Chondrocyte (in vitro differentiated cells): ENCODE measurements at regions not wholly inside any gene's neighbourhood (a gene's known extent, or its start where the extent isn't known, plus 50 kb on each side); places are given as distances from the start of the nearest gene placed in this dataset.
"Not testable (repeated sequence)": the region's sequence is repeated elsewhere in the genome, so short reads cannot be mapped to it uniquely, and the experiment has no call there.

Experiments
- DNase-seq: peaks from one replicate; pipeline ENCODE4 v3.0.0; 2021; ENCODE audit warnings: mixed read lengths, low spot score
- H3K27ac Mint-ChIP-seq: one replicate; pipeline ENCODE4 v1.8.0; 2021; ENCODE audit warnings: mild to moderate bottlenecking, moderate library complexity, mixed read lengths; ENCODE audit not compliant: unreplicated experiment
- H3K27me3 Mint-ChIP-seq: 2 replicates; pipeline ENCODE4 v1.8.0; 2021; ENCODE audit warnings: low read depth, mixed read lengths
- H3K36me3 Mint-ChIP-seq: 2 replicates; pipeline ENCODE4 v1.8.0; 2021; ENCODE audit warnings: low read depth, mixed read lengths
- H3K4me1 Mint-ChIP-seq: 2 replicates; pipeline ENCODE4 v1.8.0; 2021; ENCODE audit warnings: low read depth, mild to moderate bottlenecking, mixed read lengths
- H3K4me3 Mint-ChIP-seq: one replicate; pipeline ENCODE4 v1.8.0; 2021; ENCODE audit warnings: mild to moderate bottlenecking, moderate library complexity, mixed read lengths; ENCODE audit not compliant: unreplicated experiment
- H3K9me3 Mint-ChIP-seq: 2 replicates; pipeline ENCODE4 v1.8.0; 2021; ENCODE audit warnings: low read depth, mixed read lengths
- CTCF ChIP-seq: fragments of 200-600 bp; sonication (generic); IDR thresholded peaks from 2 replicates; pipeline ENCODE4 v1.5.0; 2021; ENCODE audit warnings: antibody characterized with exemption, mild to moderate bottlenecking, moderate library complexity

- peaks cover 30% of the 10 kb centered on the region for H3K27me3 Mint-ChIP-seq
Observed at GRCh38 chr5:135095871-135096270, 61.8 kb upstream of the PITX1 start.

GRCh38 chr5:135095052-135095715 is 61.2 kb upstream of the PITX1 start:
- Mint-ChIP-seq H3K27me3 (peaks cover 30% of the 10 kb centered on the region), H3K4me3 (no peak overlapping the region), H3K4me1 (no peaks in the 10 kb centered on the region), H3K9me3 (no peaks in the 10 kb centered on the region), H3K36me3 (no peaks in the 10 kb centered on the region), H3K27ac (no peak overlapping the region)
- no peak for DNase-seq
- no peak for TF ChIP-seq CTCF

More at GRCh38 chr5:135095871-135096270, 61.8 kb upstream of the PITX1 start:
- no peak overlapping the region for H3K27ac Mint-ChIP-seq
- no peaks in the 10 kb centered on the region for H3K4me1 Mint-ChIP-seq
- H3K36me3 Mint-ChIP-seq = no peaks in the 10 kb centered on the region
- no peak for DNase-seq
- no peak overlapping the region for H3K4me3 Mint-ChIP-seq
- no peaks in the 10 kb centered on the region for H3K9me3 Mint-ChIP-seq
- no peak for TF ChIP-seq CTCF

- H3K9me3 Mint-ChIP-seq = no peaks in the 10 kb centered on the region
- no peaks in the 10 kb centered on the region for H3K4me1 Mint-ChIP-seq
- H3K27ac Mint-ChIP-seq = no peak overlapping the region
- no peaks in the 10 kb centered on the region for H3K36me3 Mint-ChIP-seq
- DNase-seq = no peak
- peaks cover 36% of the 10 kb centered on the region for H3K27me3 Mint-ChIP-seq
- TF ChIP-seq CTCF = no peak
- H3K4me3 Mint-ChIP-seq = no peak overlapping the region
Observed at GRCh38 chr5:135094339-135095051, 60.5 kb upstream of the PITX1 start.

GRCh38 chr5:135093483-135093882 is 59.5 kb upstream of the PITX1 start:
- H3K9me3 Mint-ChIP-seq, H3K36me3 Mint-ChIP-seq, H3K27ac Mint-ChIP-seq, DNase-seq, H3K4me1 Mint-ChIP-seq, H3K4me3 Mint-ChIP-seq: not testable (repeated sequence)
- peaks cover 46% of the 10 kb centered on the region for H3K27me3 Mint-ChIP-seq

- no peak for DNase-seq
- H3K27ac Mint-ChIP-seq = no peak overlapping the region
- no peaks in the 10 kb centered on the region for H3K4me1 Mint-ChIP-seq
- peaks cover 52% of the 10 kb centered on the region for H3K27me3 Mint-ChIP-seq
- no peak overlapping the region for H3K4me3 Mint-ChIP-seq
- no peak for TF ChIP-seq CTCF
- H3K9me3 Mint-ChIP-seq = no peaks in the 10 kb centered on the region
- H3K36me3 Mint-ChIP-seq = peaks cover 1% of the 10 kb centered on the region
Observed at GRCh38 chr5:135092476-135092875, 58.4 kb upstream of the PITX1 start.
